Esophagus muscularis mucosa (tissue), 4 donors: ENCODE measurements at regions not wholly inside any gene's neighbourhood (a gene's known extent, or its start where the extent isn't known, plus 50 kb on each side); places are given as distances from the start of the nearest gene placed in this dataset.

Experiments
- DNase-seq: peaks from one replicate; pipeline ENCODE4 v3.0.0-alpha.2; 2017; ENCODE audit errors: extremely low spot score
- H3K27ac ChIP-seq, 4 donors: fragments of 200-600 bp; sonication (generic); replicated peaks in 1 of 4; 1 replicate in 3 of 4; 2 replicates in 1 of 4; pipeline ENCODE4 v1.5.1; 2016 to 2019; ENCODE audit warnings: mild to moderate bottlenecking in 1 of 4
- H3K27me3 ChIP-seq, 4 donors: fragments of 200-600 bp; sonication (generic); one replicate each; pipeline versions ENCODE4 v1.5.1 to v1.6.0; 2016 to 2019
- H3K36me3 ChIP-seq, 4 donors: fragments of 200-600 bp; sonication (generic); one replicate each; pipeline ENCODE4 v1.5.1; 2016 to 2019
- H3K4me1 ChIP-seq, 4 donors: fragments of 200-600 bp; sonication (generic); one replicate each; pipeline ENCODE4 v1.5.1; 2016 to 2019
- H3K4me3 ChIP-seq, 4 donors: fragments of 200-600 bp; sonication (generic); 1 replicate in 2 of 4; 2 replicates in 2 of 4; pipeline ENCODE4 v1.5.1; 2016 to 2019; ENCODE audit warnings: mild to moderate bottlenecking in 4 of 4, moderate library complexity in 1 of 4
- H3K9me3 ChIP-seq, 4 donors: fragments of 200-600 bp; sonication (generic); 1 replicate in 3 of 4; 2 replicates in 1 of 4; pipeline ENCODE4 v1.5.1; 2016 to 2019
- EP300 ChIP-seq: sonication (generic); formaldehyde crosslinking; IDR thresholded peaks from one replicate; pipeline ENCODE4 v1.6.1; 2017; ENCODE audit warnings: antibody characterized with exemption
- POLR2A ChIP-seq: fragments of 450-650 bp; IDR thresholded peaks from one replicate; pipeline ENCODE4 v1.6.1; 2017; ENCODE audit warnings: antibody characterized with exemption, moderate library complexity, mild to moderate bottlenecking, low read depth
- POLR2AphosphoS5 ChIP-seq, 2 donors: sonication (generic); formaldehyde crosslinking; IDR thresholded peaks; one replicate each; pipeline ENCODE4 v1.6.1; 2017; ENCODE audit warnings: antibody characterized with exemption in 2 of 2
- WGBS: methylation state at CpG from one replicate; pipeline ENCODE4 v1.1.5; 2018; 5-methylcytosine and 5-hydroxymethylcytosine counted together
- intact Hi-C: fragments of 100-400 bp; cut with DNase I; formaldehyde crosslinking; loops from one replicate; pipeline ENCODE4 v1.15.1; 2023
- TF ChIP-seq, protein P1 (sequence below), 3 experiments: fragments of 200-600 bp in 2 of 3; fragments of 450-650 bp in 1 of 3; sonication (generic) in 2 of 3; IDR thresholded peaks; one replicate each; pipeline ENCODE4 v1.5.1; 2017 to 2019; ENCODE audit warnings: antibody characterized with exemption in 3 of 3, mild to moderate bottlenecking in 2 of 3, moderate library complexity in 1 of 3

DNA sequence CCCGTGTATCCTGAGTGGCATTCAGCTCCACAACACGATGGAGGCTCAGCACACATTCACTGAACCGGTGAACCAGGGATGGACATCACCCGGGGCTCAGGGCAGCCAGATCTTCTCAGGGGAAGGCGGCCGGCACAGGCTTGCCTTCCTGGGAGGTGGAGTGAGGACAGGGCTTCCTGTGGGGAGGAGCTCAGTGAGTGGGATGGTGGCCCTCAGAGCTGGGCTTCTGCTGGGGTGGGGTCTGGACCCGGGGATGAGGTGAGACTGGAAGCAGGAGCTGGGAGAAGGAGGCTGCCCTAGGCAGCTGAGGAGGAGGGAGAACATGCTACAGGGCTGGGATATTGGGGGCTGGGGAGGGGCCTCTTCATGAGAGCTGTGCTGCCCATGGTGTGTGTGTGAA is 58.5 kb upstream of the PRR23E start:
- H3K9me3 ChIP-seq, result no peaks in the 10 kb centered on the region
- H3K4me3 ChIP-seq, result no peak overlapping the region
- 74% methylated on average over 7 of the region's 7 CpGs for WGBS
- no peak overlapping the region for H3K27ac ChIP-seq
- H3K4me1 ChIP-seq, result peaks cover 23 to 41% (median 33%) of the 10 kb centered on the region in 4 donors
- H3K36me3 ChIP-seq, result no peaks in the 10 kb centered on the region
- no peak for TF ChIP-seq EP300
- no peak for TF ChIP-seq POLR2AphosphoS5 (IDR thresholded peaks at IDR 0.05)
- TF ChIP-seq, protein P1, sequence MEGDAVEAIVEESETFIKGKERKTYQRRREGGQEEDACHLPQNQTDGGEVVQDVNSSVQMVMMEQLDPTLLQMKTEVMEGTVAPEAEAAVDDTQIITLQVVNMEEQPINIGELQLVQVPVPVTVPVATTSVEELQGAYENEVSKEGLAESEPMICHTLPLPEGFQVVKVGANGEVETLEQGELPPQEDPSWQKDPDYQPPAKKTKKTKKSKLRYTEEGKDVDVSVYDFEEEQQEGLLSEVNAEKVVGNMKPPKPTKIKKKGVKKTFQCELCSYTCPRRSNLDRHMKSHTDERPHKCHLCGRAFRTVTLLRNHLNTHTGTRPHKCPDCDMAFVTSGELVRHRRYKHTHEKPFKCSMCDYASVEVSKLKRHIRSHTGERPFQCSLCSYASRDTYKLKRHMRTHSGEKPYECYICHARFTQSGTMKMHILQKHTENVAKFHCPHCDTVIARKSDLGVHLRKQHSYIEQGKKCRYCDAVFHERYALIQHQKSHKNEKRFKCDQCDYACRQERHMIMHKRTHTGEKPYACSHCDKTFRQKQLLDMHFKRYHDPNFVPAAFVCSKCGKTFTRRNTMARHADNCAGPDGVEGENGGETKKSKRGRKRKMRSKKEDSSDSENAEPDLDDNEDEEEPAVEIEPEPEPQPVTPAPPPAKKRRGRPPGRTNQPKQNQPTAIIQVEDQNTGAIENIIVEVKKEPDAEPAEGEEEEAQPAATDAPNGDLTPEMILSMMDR (IDR thresholded peaks at IDR 0.05), result no peak
- no peak for TF ChIP-seq POLR2A
- H3K27me3 ChIP-seq, result peaks cover 0 to 13% (median 0%) of the 10 kb centered on the region in 4 donors
- DNase-seq, result no peak
- intact Hi-C loops, result no loop called here

DNA sequence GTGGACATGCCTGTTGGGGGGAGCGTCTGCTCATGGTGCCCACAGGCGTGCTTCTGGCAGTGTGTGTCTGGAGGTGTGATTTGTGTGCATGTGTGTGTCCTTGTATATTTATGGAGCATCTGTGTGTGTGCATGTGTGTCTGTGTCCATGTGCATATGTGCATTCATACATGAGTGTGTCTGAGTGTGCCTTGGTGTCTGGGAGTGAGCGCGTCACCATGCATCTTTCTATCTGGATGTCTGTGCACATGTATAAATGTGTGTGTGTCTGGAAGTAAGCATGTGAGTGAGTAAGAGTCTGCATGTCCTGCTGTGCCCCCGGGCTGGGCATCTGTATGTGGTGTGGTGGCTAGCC is 58.1 kb upstream of the PRR23E start:
- H3K27ac ChIP-seq, result peak overlapping the region in 2 of 4 donors; percentile 58 to 63
- no peaks in the 10 kb centered on the region for H3K36me3 ChIP-seq
- TF ChIP-seq EP300 (no peak), POLR2A (no peak), POLR2AphosphoS5 (IDR thresholded peaks at IDR 0.05) (no peak)
- TF ChIP-seq, protein P1 (IDR thresholded peaks at IDR 0.05), result no peak
- H3K4me3 ChIP-seq, result peak overlapping the region; percentile 47 to 53 (median 52)
- intact Hi-C loops, result no loop called here
- no peak for DNase-seq
- H3K4me1 ChIP-seq, result peaks cover 23 to 41% (median 33%) of the 10 kb centered on the region in 4 donors
- H3K9me3 ChIP-seq, result no peaks in the 10 kb centered on the region
- H3K27me3 ChIP-seq, result peaks cover 0 to 13% (median 0%) of the 10 kb centered on the region in 4 donors
- WGBS, result 87% methylated on average over 5 of the region's 5 CpGs

DNA sequence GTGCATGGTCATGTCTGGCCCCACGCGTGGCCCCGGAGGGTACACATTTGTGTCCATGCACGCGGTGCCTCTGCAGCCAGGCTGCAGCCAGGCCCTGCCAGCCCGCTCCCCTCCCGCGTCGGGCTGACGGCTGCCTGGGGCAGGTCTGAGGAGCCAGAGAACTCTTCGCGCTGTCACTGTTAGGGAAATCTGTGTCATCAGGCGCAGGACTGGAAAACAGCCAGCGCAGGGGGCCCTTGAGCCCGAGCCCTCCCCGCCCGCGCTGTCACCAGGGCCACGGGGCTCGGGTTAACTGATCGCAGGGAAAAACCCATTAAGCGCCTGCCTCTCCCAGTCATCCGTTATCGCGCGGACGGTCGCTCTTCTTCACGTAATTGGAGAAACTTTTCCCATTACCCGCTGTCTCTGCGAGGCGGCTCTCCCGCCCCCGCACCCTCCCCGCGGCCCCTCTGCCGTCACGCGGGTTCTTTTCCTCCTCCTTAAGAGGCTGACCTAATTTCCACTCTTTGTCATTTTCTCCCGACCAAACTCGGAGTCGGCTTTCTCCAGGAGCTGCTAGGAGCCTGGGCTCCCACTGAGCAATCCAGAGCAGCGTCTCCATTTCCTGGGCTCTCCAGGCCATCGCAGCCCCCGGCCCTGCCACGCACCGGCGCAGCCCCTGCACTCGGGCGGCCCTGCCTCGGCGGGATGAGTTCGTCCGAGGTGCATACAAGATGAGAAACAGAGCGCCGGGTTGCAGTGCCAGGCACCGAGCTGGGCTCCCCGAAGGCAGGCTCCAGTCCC is 57.5 kb upstream of the PRR23E start:
- no peak for TF ChIP-seq POLR2AphosphoS5 (IDR thresholded peaks at IDR 0.05)
- no peak for TF ChIP-seq EP300
- peak overlapping the region; percentile 47 to 53 (median 52) for H3K4me3 ChIP-seq
- H3K27ac ChIP-seq, result peak overlapping the region; percentile 44 to 63 (median 54)
- DNase-seq, result no peak
- intact Hi-C loops, result no loop called here
- H3K36me3 ChIP-seq, result no peaks in the 10 kb centered on the region
- peaks cover 23 to 41% (median 33%) of the 10 kb centered on the region in 4 donors for H3K4me1 ChIP-seq
- WGBS, result 5% methylated on average over 34 of the region's 58 CpGs
- H3K27me3 ChIP-seq, result peaks cover 0 to 13% (median 0%) of the 10 kb centered on the region in 4 donors
- no peaks in the 10 kb centered on the region for H3K9me3 ChIP-seq

DNA sequence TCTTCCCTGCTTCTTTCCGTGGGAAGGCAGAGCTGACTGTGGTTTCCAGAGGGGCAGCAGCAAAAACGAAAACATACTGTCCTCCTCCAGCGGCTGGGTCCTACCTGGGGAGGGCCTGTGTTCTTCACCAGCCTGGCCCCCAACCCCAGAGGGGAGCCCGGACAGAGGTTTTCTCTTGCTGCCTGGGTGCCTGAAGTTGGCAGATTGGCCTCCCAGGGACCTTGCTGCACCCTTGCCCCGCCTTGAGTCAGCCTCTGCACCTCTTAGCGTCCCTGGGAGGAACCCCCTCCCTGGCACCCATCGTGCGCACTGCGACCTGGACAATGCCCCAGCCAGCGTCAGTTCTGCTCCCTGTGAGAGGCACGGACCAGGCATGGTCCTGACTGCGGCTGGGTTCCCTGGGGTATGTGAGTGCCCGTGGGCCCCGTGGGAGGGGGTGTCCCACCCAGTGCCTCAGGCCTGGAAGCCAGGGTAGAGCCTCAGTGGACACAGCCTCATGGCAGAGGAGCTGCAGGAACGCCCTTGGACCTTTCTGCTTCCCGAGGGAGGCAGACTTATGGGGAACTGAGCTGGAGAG is 56.8 kb upstream of the PRR23E start:
- Histone ChIP-seq H3K27ac (peak overlapping the region; percentile 44 to 63 (median 54)), H3K4me1 (peaks cover 23 to 41% (median 33%) of the 10 kb centered on the region in 4 donors), H3K27me3 (peaks cover 0 to 13% (median 0%) of the 10 kb centered on the region in 4 donors), H3K36me3 (no peaks in the 10 kb centered on the region), H3K4me3 (peak overlapping the region; percentile 47 to 53 (median 52)), H3K9me3 (no peaks in the 10 kb centered on the region)
- intact Hi-C loops, result no loop called here
- no peak for TF ChIP-seq POLR2A
- TF ChIP-seq POLR2AphosphoS5 (IDR thresholded peaks at IDR 0.05), result no peak
- TF ChIP-seq, protein P1 (IDR thresholded peaks at IDR 0.05), result no peak
- DNase-seq, result no peak
- WGBS, result 73% methylated on average over 11 of the region's 16 CpGs

DNA sequence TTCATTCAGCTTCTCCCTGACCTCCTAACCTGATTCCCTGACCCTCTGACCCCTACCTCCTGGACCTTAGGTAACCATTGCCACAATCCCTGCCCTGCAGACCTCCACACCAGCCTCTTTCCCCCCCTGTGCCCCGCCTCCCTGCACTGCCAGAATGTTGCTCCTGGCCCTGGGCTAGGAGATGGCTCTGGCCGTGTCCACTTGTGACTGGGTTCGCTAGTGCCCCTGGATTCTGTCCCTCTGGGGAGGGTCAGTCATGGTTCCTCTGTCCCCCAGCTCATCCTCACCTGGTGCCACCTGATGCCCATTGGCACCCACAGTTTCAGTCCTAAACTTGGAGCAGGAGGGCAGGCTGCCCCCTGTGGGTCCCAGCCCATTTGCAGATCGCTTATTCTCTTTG is 56.2 kb upstream of the PRR23E start:
- no peak overlapping the region for H3K27ac ChIP-seq
- H3K36me3 ChIP-seq, result no peaks in the 10 kb centered on the region
- intact Hi-C loops, result no loop called here
- H3K9me3 ChIP-seq, result no peaks in the 10 kb centered on the region
- no peak overlapping the region for H3K4me3 ChIP-seq
- peaks cover 23 to 41% (median 33%) of the 10 kb centered on the region in 4 donors for H3K4me1 ChIP-seq
- peaks cover 0 to 13% (median 0%) of the 10 kb centered on the region in 4 donors for H3K27me3 ChIP-seq
- TF ChIP-seq POLR2A (no peak), EP300 (no peak), POLR2AphosphoS5 (IDR thresholded peaks at IDR 0.05) (no peak)
- TF ChIP-seq, protein P1 (IDR thresholded peaks at IDR 0.05), result no peak
- 92% methylated on average over 4 of the region's 4 CpGs for WGBS
- no peak for DNase-seq
